Stimulated activated CD8-positive, alpha-beta memory T cell treated with anti-CD3 and anti-CD28 coated beads, Interleukin-12 subunit alpha, Interleukin-12 subunit beta, amount 100 ng/mL, for 24 hours (primary cell): ENCODE measurements at regions not wholly inside any gene's neighbourhood (a gene's known extent, or its start where the extent isn't known, plus 50 kb on each side); places are given as distances from the start of the nearest gene placed in this dataset.
"Not testable (repeated sequence)": the region's sequence is repeated elsewhere in the genome, so short reads cannot be mapped to it uniquely, and the experiment has no call there.

Source experiments
- DNase-seq: peaks from one replicate; pipeline ENCODE4 v3.0.0-alpha.2; 2020; ENCODE audit errors: extremely low read depth

- DNase-seq, result no peak
Observed at GRCh38 chr21:27582246-27582947, 615.5 kb upstream of the ADAMTS5 start.

GRCh38 chr21:27581168-27581567, 614.3 kb upstream of the ADAMTS5 start:
- no peak for DNase-seq

GRCh38 chr21:27580276-27580675, 613.4 kb upstream of the ADAMTS5 start:
- no peak for DNase-seq

- no peak for DNase-seq
Observed at GRCh38 chr21:27578741-27579265, 611.9 kb upstream of the ADAMTS5 start.

GRCh38 chr21:27572696-27573095, 605.8 kb upstream of the ADAMTS5 start:
- no peak for DNase-seq

GRCh38 chr21:27571706-27572105, 604.8 kb upstream of the ADAMTS5 start:
- DNase-seq, result no peak

- no peak for DNase-seq
Observed at GRCh38 chr21:27570306-27570868, 603.5 kb upstream of the ADAMTS5 start.

- no peak for DNase-seq
Observed at GRCh38 chr21:27569831-27570230, 602.9 kb upstream of the ADAMTS5 start.

GRCh38 chr21:27569091-27569490, 602.2 kb upstream of the ADAMTS5 start:
- DNase-seq, result no peak

GRCh38 chr21:27567381-27567780, 600.5 kb upstream of the ADAMTS5 start:
- no peak for DNase-seq

- no peak for DNase-seq
Observed at GRCh38 chr21:27566521-27566920, 599.6 kb upstream of the ADAMTS5 start.

GRCh38 chr21:27565364-27565763, 598.5 kb upstream of the ADAMTS5 start:
- DNase-seq, result no peak

- DNase-seq, result no peak
Observed at GRCh38 chr21:27564684-27565301, 597.9 kb upstream of the ADAMTS5 start.

- no peak for DNase-seq
Observed at GRCh38 chr21:27562303-27562702, 595.4 kb upstream of the ADAMTS5 start.

- no peak for DNase-seq
Observed at GRCh38 chr21:27561116-27561515, 594.2 kb upstream of the ADAMTS5 start.

GRCh38 chr21:27557356-27557755, 590.5 kb upstream of the ADAMTS5 start:
- no peak for DNase-seq

GRCh38 chr21:27555996-27556395, 589.1 kb upstream of the ADAMTS5 start:
- no peak for DNase-seq

GRCh38 chr21:27550287-27550686, 583.4 kb upstream of the ADAMTS5 start:
- DNase-seq, result no peak

GRCh38 chr21:27548486-27548885, 581.6 kb upstream of the ADAMTS5 start:
- DNase-seq, result no peak

- no peak for DNase-seq
Observed at GRCh38 chr21:27545754-27546349, 579.0 kb upstream of the ADAMTS5 start.

GRCh38 chr21:27542126-27542525, 575.2 kb upstream of the ADAMTS5 start:
- not testable (repeated sequence) for DNase-seq

- DNase-seq, result no peak
Observed at GRCh38 chr21:27536319-27536718, 569.4 kb upstream of the ADAMTS5 start.

GRCh38 chr21:27535188-27535587, 568.3 kb upstream of the ADAMTS5 start:
- DNase-seq, result no peak
